ENCODE measurements at regions not wholly inside any gene's neighbourhood (a gene's known extent, or its start where the extent isn't known, plus 50 kb on each side); places are given as distances from the start of the nearest gene placed in this dataset.

- H3K27ac ChIP-seq (ENCODE audit: low read length), result peak overlapping the region; percentile 83
- TF ChIP-seq TCF7L2 (IDR thresholded peaks at IDR 0.05; ENCODE audit: low read depth, low read length) (no peak), CTCF (IDR thresholded peaks at IDR 0.05) (no peak), POLR2AphosphoS5 (IDR thresholded peaks at IDR 0.05; ENCODE audit: low read depth, low read length) (no peak), SIN3A (IDR thresholded peaks at IDR 0.05; ENCODE audit: borderline replicate concordance, insufficient read depth, low read depth, low read length) (no peak), REST (IDR thresholded peaks at IDR 0.05; ENCODE audit: insufficient read depth in 1 of 2, low read depth in 2 of 2, low read length in 1 of 2) (no peak)
- ATAC-seq (no peak), DNase-seq (ENCODE audit: low read depth, low spot score) (no peak)
- H3K4me3 ChIP-seq (ENCODE audit: low read depth in 2 of 2, low read length in 2 of 2), result no peak overlapping the region
- in situ Hi-C loops (cut with HindIII; ENCODE audit: low pct_unique_long_range_greater_than_20kb, low sequenced_read_pairs), result no loop called here
- no TSS peak for BruUV-seq (replicated peaks)
- H3K36me3 ChIP-seq (ENCODE audit: control insufficient read depth, insufficient read depth, low read length), result no peaks in the 10 kb centered on the region
- ChIA-PET CTCF (no interaction called here), POLR2A (no interaction called here)
- peaks cover 26% of the 10 kb centered on the region for H3K4me1 ChIP-seq (ENCODE audit: control insufficient read depth, insufficient read depth, low read length)
- intact Hi-C loops (cut with micrococcal nuclease; ENCODE audit: unreplicated experiment), result no loop called here
- no peaks in the 10 kb centered on the region for H3K27me3 ChIP-seq (ENCODE audit: control insufficient read depth, insufficient read depth, low read length)
- no peaks in the 10 kb centered on the region for H3K9me3 ChIP-seq (ENCODE audit: control insufficient read depth, insufficient read depth, low read depth, low read length)
Measured at GRCh38 chr1:234852659-234853058, 242.7 kb upstream of the IRF2BP2 start.

GRCh38 chr1:234851450-234852438, 241.8 kb upstream of the IRF2BP2 start:
- intact Hi-C loops (cut with micrococcal nuclease; ENCODE audit: unreplicated experiment), result no loop called here
- Histone ChIP-seq H3K4me3 (ENCODE audit: low read depth in 2 of 2, low read length in 2 of 2) (no peak overlapping the region), H3K9me3 (ENCODE audit: control insufficient read depth, insufficient read depth, low read depth, low read length) (no peaks in the 10 kb centered on the region), H3K27ac (ENCODE audit: low read length) (peak overlapping the region; percentile 83), H3K27me3 (ENCODE audit: control insufficient read depth, insufficient read depth, low read length) (no peaks in the 10 kb centered on the region), H3K36me3 (ENCODE audit: control insufficient read depth, insufficient read depth, low read length) (no peaks in the 10 kb centered on the region), H3K4me1 (ENCODE audit: control insufficient read depth, insufficient read depth, low read length) (peaks cover 26% of the 10 kb centered on the region)
- TF ChIP-seq SIN3A (IDR thresholded peaks at IDR 0.05; ENCODE audit: borderline replicate concordance, insufficient read depth, low read depth, low read length), result no peak
- no peak for TF ChIP-seq REST (IDR thresholded peaks at IDR 0.05; ENCODE audit: insufficient read depth in 1 of 2, low read depth in 2 of 2, low read length in 1 of 2)
- TF ChIP-seq TCF7L2 (IDR thresholded peaks at IDR 0.05; ENCODE audit: low read depth, low read length), result 0 out of 2 replicates have a peak, but pooled peaks have one; percentile 12
- no peak for TF ChIP-seq POLR2AphosphoS5 (IDR thresholded peaks at IDR 0.05; ENCODE audit: low read depth, low read length)
- TF ChIP-seq CTCF (IDR thresholded peaks at IDR 0.05), result no peak
- in situ Hi-C loops (cut with HindIII; ENCODE audit: low pct_unique_long_range_greater_than_20kb, low sequenced_read_pairs), result no loop called here
- ATAC-seq, result peak; percentile 79
- no TSS peak for BruUV-seq (replicated peaks)
- no peak for DNase-seq (ENCODE audit: low read depth, low spot score)
- ChIA-PET CTCF (interaction anchor here (0.6 kb wide), 1 partner anchor 128 kb away, joined by 3 read pairs; no protein-coding TSS in a partner anchor), POLR2A (interaction anchor here (0.5 kb wide), 1 partner anchor 27 kb away, joined by 8 read pairs; no protein-coding TSS in a partner anchor)

All from Panc1 (cell line).